HG02623 (cell line): ENCODE measurements at regions not wholly inside any gene's neighbourhood (a gene's known extent, or its start where the extent isn't known, plus 50 kb on each side); places are given as distances from the start of the nearest gene placed in this dataset.

ENCODE experiments used
- ATAC-seq: cut with Tn5 transposase; IDR thresholded peaks from one replicate; pipeline ENCODE4 v1.9.1; 2021; ENCODE audit warnings: moderate library complexity; ENCODE audit not compliant: unreplicated experiment

GRCh38 chr1:83596331-83596730 is 402.6 kb downstream of the TTLL7 start:
- ATAC-seq = no peak

GRCh38 chr1:83593073-83593472 is 405.9 kb downstream of the TTLL7 start:
- no peak for ATAC-seq

DNA sequence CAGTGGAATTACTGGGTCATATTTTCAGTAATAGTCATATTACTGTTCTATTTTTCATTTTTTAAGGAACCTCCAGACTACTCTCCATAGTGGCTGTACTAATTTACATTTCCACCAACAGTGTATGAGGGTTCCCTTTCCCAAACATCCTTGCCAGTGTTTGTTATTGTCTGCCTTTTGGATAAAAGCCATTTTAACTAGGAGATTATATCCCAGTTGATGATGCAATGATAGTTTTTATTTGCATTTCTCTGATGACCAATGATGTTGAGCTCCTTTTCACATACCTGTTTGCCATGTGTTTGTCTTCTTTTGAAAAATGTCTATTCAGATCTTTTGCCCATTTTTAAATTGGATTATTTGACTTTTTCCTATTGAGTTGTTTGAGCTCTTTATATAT is 410.8 kb downstream of the TTLL7 start:
- ATAC-seq = no peak

GRCh38 chr1:83583351-83584014 is 415.4 kb downstream of the TTLL7 start:
- ATAC-seq = no peak

DNA sequence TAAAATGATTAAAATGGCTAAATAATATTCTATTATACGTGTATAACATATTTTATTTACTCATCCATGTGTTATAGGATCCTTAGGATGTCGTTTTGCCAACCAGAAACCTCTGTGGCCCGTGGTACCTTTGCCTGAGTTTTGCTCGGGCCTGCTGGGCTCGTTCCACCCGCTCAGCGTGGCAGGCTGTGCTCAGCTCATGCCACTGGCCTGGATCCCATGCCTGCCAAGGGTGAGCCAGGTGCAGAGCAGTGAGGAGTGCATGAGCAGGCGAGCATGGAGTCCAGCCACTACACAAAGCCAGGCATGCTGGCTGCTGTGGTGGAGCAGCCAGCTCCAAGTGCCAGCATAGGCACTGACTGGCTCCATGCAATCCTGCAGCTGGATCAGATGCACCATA is 417.2 kb downstream of the TTLL7 start:
- ATAC-seq = no peak

DNA sequence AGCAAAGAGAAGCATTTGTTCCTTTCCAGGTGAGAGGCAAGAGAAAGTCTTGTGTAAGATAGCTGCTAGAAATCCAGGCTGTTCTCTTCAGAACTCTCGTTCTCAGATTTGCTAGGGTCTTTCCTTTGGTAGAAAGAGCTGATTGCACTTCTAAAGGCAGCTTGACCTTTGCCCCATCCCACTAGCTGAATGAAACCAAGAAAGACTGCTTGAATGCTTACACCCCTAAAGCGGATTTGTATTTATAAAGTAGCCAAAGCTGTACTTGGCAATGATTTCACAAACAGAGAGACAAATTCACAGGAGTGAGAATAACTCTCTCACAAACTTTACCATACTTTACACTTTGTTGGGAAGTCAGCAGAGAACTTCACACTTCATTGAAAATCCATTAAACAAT is 424.1 kb downstream of the TTLL7 start:
- no peak for ATAC-seq

GRCh38 chr1:83573776-83574175 is 425.2 kb downstream of the TTLL7 start:
- no peak for ATAC-seq

DNA sequence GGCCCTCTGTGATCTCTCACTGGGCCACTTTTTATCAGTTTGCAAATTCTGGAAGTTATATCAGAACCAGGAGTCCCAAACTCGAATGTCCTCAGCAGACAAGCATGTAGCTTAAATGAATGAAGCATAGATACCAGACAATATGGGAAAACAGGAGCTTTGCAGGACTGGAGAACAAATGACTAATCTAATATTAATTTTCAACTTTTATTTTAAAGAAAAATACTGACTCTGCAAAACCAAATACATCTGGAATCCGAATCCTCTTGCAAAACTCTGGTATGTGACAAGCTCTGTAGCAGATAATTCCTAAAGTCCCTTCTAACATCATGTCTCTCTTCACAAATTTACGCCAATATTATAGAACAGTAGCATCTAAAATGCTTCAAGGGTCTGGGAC is 427.4 kb downstream of the TTLL7 start:
- ATAC-seq = no peak

DNA sequence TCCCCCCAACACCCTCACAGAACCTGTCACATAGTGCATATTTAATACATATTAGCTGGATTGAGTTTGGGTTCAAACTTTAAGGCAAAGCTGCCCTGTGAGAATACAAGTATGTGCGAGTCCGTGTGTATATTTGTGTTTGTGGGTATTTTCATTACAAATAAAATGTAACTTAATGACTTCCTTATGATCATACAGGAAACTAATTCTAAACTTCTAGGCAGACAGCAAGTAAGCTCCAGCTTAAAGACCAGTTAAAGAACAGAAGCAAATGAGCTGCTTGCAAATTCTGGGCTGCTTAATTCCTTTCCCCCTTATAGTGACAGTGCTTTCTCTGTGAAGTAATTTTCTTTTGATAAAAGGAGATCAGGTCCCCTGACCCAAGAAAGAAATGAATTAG is 437.6 kb downstream of the TTLL7 start:
- ATAC-seq = no peak

DNA sequence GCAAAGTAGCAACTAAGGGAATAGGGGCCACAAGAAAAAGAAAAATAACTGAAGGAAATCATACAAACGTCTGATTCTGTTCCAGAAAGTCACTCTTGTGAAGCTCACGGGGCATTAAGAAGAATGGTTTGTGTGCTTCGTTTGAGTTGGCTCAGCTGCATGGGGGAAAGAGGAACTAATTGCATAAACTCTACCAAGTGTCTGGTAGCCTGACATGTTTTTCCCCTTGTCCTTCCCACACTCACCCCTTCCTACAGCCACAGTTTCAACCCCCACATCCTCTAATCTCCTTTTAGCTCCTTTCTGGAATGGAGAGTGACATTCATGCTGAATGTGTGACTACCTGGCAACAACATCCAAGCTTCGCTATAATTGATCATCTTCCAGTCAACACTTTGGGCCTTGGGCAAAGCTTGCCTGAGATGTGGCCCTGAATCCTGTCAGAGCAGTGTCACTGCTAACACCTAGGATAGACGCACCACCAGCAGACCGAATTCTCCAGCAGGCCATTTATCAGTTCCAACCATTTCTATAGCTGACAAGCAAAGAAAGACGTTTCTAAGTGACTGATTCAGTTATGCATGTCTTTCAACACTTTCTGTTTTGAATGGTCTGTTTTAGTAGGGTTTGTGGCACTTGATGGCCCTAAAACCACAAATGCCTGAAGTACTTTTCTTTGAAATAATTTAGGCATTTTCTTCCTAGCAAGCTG is 439.6 kb downstream of the TTLL7 start:
- ATAC-seq = peak; percentile 46

DNA sequence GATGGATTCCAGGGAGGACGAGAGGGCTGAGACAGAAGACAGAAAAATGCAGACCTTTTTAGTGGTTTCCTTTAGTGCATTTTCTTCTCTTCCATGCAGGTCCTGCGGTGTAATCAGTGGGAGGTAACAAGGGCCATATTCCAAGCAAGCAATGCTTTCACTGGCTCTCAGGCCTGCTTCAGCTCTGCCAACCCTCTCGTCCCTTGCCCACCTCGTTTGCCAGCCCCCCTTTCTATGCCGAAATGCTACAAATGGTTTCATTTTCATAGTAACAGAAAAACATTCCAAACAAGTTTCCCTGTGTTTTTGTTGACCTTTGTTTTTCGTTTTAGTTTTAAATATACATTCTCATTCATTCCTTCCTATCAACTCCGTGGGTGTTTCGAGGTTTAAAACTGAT is 443.1 kb downstream of the TTLL7 start:
- ATAC-seq = no peak

DNA sequence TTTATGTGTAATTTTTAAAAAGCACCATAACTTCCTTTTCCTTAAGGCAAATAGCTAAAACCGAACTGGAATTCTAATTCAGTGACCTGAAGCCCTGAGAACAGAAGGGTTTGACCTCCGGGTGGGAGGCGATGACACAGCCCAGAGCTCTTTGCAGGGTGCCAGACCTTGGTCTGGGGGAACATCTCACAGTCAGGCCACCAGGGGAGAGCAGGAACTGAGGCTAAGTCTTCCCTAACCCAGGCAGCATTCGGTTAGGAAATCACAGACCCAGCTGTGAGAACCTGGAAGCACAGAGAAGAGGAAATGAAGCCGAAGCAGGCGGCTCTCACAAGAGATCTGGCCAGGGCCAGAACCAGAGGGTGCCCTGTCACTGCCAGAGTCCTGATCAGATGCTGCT is 444.8 kb downstream of the TTLL7 start:
- no peak for ATAC-seq

DNA sequence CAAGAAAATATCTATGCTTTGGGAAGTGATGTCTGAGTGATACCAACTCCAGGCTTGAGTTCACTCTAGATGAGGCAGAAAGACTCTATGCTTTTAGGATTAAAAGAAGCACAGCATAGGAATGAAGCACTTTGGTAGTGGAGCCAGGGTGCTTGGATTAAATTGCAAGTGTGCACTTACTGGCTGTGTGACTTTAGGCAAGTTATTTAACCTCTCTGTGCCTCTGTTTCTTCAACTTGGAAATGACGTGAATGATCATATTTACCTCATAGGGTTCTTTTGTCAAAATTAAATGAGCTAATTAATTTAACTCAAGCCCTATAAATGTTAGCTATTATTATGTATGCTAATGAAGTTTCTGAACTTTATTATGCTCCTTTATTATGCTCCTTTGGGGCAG is 446.1 kb downstream of the TTLL7 start:
- ATAC-seq = no peak

GRCh38 chr1:83548311-83548710 is 450.6 kb downstream of the TTLL7 start:
- ATAC-seq = no peak

DNA sequence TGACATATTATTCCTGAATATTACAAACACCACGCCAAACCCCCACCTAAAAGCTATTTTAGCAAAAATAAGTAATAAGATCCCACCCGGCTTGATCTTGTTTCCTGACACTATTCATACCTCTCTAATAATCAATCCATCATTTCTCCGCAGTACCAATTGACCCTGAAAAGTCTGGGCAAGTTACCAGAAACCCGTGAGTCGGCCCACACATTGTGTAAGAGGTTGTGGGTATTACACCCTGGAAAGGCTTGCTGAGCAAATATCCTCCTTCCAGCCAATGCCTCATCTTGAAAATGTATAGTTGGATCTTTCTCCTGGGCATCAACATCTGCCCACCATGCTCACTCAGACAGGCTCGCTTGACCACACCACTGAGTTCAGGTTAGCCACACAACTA is 451.0 kb downstream of the TTLL7 start:
- no peak for ATAC-seq

GRCh38 chr1:83546874-83547273 is 452.1 kb downstream of the TTLL7 start:
- ATAC-seq = no peak

GRCh38 chr1:83545066-83545862 is 453.7 kb downstream of the TTLL7 start:
- no peak for ATAC-seq

- no peak for ATAC-seq
Measured at GRCh38 chr1:83543222-83543973, 455.5 kb downstream of the TTLL7 start.

GRCh38 chr1:83531521-83532309 is 467.2 kb downstream of the TTLL7 start:
- ATAC-seq = no peak

DNA sequence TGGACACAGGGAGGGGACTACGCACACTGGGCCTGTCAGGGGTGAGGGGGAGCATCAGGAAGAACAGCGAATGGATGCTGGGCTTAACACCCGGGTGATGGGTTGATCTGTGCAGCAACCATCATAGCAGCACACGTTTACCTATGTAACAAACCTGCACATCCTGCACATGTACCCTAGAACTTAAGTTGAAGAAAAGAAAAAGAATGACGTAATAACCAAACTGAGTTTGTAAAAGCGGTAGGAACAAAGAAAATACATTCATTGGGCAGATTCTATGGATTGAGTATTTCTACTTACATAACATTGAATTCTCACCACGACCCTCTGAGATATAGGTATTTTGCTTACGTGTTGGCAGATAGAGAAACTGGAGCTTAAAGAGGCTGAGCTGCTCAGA is 468.4 kb downstream of the TTLL7 start:
- no peak for ATAC-seq

- ATAC-seq = no peak
Measured at GRCh38 chr1:83527987-83528386, 470.9 kb downstream of the TTLL7 start.
